HG02610 (cell line): ENCODE measurements at regions not wholly inside any gene's neighbourhood (a gene's known extent, or its start where the extent isn't known, plus 50 kb on each side); places are given as distances from the start of the nearest gene placed in this dataset.
"Not testable (repeated sequence)": the region's sequence is repeated elsewhere in the genome, so short reads cannot be mapped to it uniquely, and the experiment has no call there.

Experiments
- ATAC-seq: cut with Tn5 transposase; IDR thresholded peaks from one replicate; pipeline ENCODE4 v1.9.1; 2021; ENCODE audit warnings: mild to moderate bottlenecking, moderate library complexity; ENCODE audit not compliant: unreplicated experiment

- no peak for ATAC-seq
These were observed 288.2 kb upstream of the HS6ST1 start for GRCh38 chr2:128606837-128607236.

GRCh38 chr2:128607440-128607839 is 288.8 kb upstream of the HS6ST1 start:
- ATAC-seq, result no peak

- no peak for ATAC-seq
These were observed 289.3 kb upstream of the HS6ST1 start for GRCh38 chr2:128607911-128608506.

- no peak for ATAC-seq
These were observed 290.5 kb upstream of the HS6ST1 start for GRCh38 chr2:128608921-128609880.

- ATAC-seq, result no peak
These were observed 291.8 kb upstream of the HS6ST1 start for GRCh38 chr2:128610496-128610895.

GRCh38 chr2:128611421-128612320 is 293.0 kb upstream of the HS6ST1 start:
- ATAC-seq, result no peak

GRCh38 chr2:128612628-128613027 is 294.0 kb upstream of the HS6ST1 start:
- ATAC-seq, result no peak

- no peak for ATAC-seq
These were observed 294.7 kb upstream of the HS6ST1 start for GRCh38 chr2:128613351-128613750.

- ATAC-seq, result no peak
These were observed 295.2 kb upstream of the HS6ST1 start for GRCh38 chr2:128613876-128614275.

- ATAC-seq, result not testable (repeated sequence)
These were observed 296.2 kb upstream of the HS6ST1 start for GRCh38 chr2:128614907-128615306.

GRCh38 chr2:128615571-128615970 is 296.9 kb upstream of the HS6ST1 start:
- ATAC-seq, result no peak

- no peak for ATAC-seq
These were observed 298.4 kb upstream of the HS6ST1 start for GRCh38 chr2:128617029-128617590.

- ATAC-seq, result no peak
These were observed 299.0 kb upstream of the HS6ST1 start for GRCh38 chr2:128617661-128618060.

GRCh38 chr2:128618642-128619041 is 300.0 kb upstream of the HS6ST1 start:
- ATAC-seq, result no peak

GRCh38 chr2:128619471-128620325 is 301.0 kb upstream of the HS6ST1 start:
- no peak for ATAC-seq

- ATAC-seq, result no peak
These were observed 302.4 kb upstream of the HS6ST1 start for GRCh38 chr2:128621074-128621473.

- ATAC-seq, result no peak
These were observed 303.7 kb upstream of the HS6ST1 start for GRCh38 chr2:128622371-128622770.

GRCh38 chr2:128622955-128623620 is 304.4 kb upstream of the HS6ST1 start:
- ATAC-seq, result no peak
